HG02642 (cell line): ENCODE measurements at regions not wholly inside any gene's neighbourhood (a gene's known extent, or its start where the extent isn't known, plus 50 kb on each side); places are given as distances from the start of the nearest gene placed in this dataset.
"Not testable (repeated sequence)": the region's sequence is repeated elsewhere in the genome, so short reads cannot be mapped to it uniquely, and the experiment has no call there.

Experiments
- ATAC-seq: cut with Tn5 transposase; IDR thresholded peaks from one replicate; pipeline ENCODE4 v1.9.1; 2021; ENCODE audit warnings: mild to moderate bottlenecking; ENCODE audit not compliant: unreplicated experiment, poor library complexity

DNA sequence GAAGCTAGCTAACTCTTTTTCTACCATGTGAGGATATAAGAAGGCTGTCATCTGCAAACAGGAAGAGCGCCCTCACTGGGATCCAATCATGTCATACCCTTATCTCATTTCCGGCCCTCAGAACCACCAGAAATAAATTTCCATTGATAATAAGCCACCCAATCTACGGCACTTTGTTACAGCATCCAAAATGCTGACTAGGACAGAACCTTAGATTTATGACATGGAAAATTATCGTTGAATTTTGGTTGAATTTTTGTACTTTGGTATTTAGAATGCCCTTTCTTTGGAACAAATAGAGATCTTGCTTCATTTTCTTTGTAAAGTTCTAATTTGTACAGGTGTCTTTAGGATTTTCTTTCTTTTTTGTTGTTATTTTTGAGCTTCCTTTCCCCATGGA, 53.3 kb upstream of the CYLC2 start:
- no peak for ATAC-seq

DNA sequence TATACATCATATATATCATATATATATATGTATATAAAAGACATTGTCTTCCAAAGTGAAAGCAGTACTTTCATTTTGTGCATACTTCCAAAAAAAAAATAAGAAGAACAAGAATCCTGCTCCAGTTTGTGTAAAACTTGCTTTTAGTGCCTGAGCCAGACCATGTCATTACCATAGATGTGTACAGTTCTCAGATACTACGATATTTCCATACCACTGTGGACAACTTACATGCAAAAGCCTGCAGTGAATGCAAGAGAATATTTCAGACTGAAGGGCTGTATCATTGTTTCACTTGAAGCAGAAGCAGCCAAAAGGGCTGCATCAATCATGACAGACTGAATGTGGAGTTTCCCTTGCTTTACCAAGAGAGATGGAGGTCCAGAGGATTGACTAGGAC, 72.6 kb upstream of the CYLC2 start:
- no peak for ATAC-seq

DNA sequence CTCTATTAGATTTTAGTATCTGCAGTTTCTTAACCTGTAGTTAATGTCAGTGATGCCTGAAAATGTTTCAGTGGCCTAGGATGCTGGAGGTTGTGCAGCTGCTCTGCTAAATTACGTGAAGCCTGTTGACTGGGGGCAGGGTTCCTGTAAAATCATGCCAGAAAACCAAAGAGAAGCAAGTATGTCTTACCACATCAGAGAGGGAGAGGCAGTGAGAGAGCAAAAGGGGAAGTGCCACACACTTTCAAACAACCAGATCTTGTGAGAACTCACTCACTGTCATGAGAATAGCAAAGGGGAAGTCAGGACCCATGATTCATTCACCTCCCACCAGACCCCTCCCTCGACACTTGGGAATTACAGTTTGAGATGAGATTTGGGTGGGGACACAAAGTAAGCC, 83.9 kb upstream of the CYLC2 start:
- ATAC-seq, result no peak

DNA sequence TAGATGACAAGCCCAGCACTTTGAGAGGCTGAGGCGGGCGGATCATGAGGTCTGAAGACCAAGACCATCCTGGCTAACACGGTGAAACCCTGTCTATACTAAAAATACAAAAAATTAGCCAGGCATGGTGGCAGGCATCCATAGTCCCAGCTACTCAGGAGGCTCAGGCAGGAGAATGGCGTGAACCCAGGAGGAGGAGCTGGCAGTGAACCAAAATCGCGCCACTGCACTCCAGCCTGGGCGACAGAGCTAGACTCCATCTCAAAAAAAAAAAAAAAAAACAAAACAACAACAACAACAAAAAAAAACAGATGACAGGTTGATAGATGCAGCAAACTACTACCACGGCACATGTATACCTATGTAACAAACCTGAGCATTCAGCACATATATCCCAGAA, 89.3 kb upstream of the CYLC2 start:
- not testable (repeated sequence) for ATAC-seq

DNA sequence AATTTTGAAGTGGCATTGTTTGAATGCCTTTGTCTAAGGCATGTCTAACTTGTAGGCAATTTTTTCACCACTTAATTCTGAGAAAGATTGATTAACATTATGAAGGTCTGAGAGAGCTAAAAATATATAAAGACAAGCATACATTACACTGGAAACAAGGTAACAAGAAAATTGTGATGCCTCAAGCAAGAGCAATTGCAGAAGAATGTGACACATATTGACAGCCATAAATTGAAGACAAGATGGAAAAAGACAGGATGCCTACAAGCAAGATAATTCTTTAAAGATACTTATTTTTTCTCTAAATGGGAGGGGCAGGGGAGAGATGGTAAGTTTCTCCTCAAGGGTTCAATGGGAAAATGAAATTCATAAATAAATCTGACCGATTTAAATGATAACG, 103.1 kb upstream of the CYLC2 start:
- ATAC-seq, result no peak

DNA sequence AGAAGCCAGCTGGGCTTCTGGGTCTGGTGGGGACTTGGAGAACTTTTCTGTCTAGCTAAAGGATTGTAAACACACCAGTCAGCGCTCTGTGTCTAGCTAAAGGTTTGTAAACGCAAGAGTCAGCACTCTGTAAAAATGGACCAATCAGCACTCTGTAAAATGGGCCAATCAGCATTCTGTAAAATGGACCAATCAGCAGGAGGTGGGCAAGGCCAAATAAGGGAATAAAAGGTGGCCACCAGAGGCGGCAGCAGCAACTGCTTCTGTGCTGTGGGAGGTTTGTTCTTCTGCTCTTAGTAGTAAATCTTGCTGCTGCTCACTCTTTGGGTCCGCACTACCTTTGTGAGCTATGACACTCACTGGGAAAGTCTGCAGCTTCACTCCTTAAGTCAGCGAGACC, 106.4 kb upstream of the CYLC2 start:
- ATAC-seq, result not testable (repeated sequence)

DNA sequence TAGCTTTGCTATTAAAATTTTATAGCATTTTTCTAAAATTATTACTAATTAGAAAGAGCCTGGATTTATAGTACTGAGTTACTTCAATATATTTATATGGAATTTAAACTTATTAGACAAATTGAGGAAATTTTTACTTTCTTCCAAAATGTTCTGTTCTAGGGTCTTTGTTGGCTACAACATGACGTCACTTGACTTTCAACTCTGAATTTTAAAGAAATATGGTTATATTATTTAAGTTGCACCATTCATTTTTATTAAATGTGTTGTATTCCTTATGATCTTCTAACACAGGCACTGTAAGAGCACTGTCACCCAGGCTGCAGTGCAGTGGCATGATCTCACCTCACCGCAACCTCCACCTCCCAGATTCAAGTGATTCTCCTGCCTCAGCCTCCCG, 119.4 kb upstream of the CYLC2 start:
- no peak for ATAC-seq

DNA sequence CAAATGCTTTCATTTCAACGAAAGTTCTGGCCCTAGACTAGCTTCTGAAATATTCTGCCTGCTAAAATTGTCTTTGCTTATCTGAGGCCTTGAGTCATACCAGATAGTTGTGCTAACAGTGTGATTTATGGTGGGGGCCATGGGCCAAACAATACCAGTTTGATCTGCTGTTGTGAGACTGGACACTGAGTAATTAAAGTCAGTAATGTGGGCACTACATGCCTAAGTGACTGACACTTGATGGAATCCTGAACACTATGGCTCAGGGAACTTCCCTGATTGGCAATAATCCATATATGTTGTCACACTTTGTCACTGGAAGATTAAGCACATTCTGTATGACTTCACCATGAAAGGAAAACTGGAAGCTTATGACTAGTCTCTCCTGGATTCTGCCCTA, 127.6 kb upstream of the CYLC2 start:
- no peak for ATAC-seq

DNA sequence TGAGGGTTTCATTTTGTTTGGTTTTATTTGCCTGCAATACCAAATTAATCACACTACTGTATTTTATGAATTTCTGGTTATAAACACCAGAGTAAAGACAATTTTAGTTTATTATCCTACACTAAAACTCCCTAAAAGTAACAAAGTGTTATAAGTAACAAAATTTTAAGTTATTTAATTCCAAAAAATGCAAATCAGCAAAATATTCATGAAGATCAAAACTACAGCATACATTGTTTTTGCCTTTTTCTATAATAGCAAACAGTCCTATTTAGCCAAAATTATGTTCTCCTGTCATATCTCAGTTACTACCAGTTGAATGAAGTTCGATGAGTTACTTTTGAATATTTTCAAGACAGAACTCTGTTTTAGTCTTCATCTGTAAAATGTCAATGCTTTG, 132.7 kb upstream of the CYLC2 start:
- no peak for ATAC-seq

DNA sequence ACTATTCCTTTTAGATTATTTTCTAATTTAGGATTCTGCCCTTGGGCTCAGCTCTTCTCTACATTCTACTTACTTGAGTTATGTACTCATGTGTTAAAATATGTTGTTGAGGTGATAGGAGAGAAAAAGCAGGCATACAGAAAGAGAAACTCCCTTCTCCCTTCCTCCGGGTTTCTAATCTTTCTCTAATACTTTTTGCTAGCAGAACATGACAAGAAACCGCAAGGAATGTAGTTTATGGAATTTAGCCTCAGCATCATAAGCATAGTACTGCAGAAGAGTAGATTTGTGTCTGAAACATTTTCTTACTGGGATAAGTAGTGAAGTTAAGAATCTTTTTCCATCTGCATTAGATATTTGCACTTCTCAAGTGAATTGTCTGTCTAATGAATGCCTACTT, 139.5 kb upstream of the CYLC2 start:
- ATAC-seq, result no peak

DNA sequence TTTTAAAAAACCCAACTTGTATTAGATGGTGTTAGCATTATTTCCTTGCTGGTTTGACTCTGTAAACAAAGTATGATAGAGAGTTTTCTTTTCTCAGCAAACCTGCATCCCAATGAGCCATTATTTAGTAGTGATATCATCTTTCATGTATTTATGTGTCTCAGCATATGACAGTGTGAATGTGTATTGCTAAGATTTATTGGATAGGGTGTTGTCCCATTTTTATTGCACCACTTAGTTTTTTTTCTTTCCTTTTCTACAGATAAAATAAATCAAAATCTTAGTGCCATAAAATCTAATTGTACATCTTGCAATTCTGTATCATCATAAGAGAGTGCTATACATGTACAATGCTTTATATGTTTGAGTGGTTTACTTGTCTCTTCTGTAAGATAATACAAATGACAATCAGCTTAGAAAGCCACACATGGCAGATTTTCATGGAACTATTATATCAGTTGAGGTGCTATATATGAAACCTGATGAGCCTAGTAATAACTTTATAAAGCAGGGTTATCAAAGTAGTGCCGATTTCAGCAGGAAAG, 149.2 kb upstream of the CYLC2 start:
- no peak for ATAC-seq

DNA sequence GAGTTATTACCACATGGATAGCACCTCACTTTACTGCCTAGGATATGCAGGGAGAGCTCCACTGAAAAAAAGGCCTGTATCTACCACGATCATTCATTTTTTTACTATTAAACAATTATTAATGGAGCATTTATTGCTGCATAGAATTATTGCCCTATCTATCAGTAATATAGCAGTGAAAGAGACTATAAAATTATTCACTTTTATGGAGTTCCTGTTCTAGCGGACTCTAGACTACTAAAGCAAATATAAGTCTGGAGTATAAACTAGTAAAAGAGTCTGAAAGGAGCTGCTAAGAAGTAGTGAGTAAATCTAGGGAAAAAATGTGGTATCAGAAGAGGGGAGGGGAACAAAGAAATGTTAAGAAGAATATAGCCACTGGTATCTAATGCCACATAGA, 150.4 kb upstream of the CYLC2 start:
- ATAC-seq, result no peak

DNA sequence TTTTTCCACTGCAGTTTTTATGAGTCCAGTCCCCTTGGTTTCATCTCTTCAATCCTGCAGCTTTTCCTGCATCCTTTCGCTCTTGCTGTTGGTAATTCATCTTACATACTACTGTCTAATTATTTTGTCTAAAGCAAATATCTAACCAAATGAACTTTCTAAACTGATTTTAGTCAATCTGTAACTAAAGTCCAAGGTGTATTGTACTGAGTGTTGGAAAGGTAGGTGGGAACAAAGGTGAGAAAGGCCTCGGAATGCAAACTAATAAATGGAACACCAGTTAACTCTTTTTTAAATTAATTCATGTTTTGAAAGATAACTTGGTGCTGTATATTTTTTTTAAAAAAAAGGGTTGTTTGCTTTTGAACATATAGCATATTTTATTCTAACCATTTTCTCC, 152.7 kb upstream of the CYLC2 start:
- no peak for ATAC-seq

DNA sequence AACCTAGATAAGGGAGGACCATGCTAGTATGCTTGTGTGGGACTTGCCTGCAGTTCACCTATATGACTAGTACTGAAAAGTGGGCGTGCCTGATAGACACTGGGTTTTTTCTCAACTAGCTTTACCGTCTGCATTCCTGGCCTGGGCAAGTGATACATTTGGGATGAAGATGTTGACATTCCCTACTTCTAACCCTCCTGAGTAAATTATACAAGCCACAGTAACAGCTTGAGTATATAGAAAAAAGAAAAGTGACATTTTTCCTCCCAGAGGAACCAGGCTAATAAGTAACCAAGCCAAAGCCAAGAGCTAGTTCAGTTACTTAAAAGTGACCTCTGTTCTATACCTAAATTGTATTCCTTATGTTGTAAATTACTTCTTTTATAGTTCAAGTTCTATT, 153.8 kb upstream of the CYLC2 start:
- no peak for ATAC-seq

DNA sequence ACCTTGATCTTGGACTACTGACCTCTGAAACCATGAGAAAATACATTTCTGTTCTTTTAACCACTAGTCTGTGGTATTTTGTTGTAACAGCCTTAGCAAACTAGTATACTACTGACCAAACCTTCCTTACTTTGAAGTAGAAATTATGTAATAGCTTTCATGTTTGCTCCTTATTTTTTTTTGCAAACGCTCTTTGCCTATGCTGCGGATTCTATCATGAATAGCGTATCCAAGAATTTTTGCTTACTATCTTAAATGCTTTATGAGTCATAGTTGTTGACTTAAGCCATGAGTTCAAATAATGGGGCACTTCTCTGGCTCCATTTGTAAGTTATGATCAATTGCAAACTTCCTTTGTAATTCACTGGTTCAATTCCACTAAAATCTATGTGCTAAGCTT, 154.8 kb upstream of the CYLC2 start:
- no peak for ATAC-seq

DNA sequence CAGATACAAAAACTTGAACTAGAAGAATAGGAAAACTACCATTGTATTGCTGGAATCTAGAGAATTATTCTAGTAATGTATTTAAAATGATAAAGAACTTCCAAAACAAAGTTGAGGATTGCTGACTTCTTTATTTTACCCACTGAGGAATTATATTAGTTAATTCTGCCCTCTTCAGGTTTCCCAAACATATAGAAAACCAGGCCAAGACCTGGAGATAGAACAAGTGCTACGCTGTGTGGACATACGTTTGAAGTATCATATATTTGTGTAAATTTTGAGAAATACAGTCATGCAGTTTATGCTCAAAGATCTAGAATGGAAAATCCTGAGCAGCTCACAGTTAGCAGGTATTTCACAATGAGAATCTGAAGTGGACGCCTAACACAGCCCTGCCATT, 162.3 kb upstream of the CYLC2 start:
- ATAC-seq, result no peak

DNA sequence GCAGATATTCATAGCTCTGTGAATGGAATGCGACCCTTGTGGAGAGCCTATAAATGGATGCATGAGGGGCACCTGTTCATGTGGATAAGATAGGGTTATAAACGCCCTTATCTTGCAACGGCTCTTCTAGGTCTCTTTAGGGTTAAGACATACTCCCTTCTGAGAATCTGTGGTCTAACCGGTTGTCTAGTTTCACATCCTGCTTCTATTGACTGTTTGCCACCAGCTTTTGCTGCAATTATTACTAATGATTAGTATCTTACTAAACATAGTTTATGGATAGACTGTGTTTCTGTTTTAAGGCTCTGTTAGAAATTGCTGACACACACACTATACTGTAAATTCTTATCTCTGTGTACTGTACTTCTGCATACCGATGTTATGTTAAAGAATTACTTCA, 198.9 kb upstream of the CYLC2 start:
- ATAC-seq, result no peak

DNA sequence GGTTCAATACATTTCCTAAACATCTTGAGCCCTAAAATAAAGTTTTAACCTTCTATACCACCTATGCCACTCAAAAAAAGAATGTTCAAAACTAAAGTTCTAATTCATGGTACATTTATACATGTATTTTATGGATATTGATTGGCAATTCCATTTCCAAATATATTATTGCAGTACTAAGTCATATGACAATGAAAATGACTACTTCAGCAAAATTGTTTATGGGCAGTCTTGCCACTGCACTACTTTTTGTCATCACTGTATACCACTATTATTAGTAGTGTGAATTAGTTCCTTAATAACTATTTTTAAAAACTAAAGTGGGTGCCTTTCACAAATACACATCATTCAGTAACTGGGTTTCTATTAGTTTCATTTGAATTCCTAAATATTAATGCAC, 199.6 kb upstream of the CYLC2 start:
- ATAC-seq, result no peak

DNA sequence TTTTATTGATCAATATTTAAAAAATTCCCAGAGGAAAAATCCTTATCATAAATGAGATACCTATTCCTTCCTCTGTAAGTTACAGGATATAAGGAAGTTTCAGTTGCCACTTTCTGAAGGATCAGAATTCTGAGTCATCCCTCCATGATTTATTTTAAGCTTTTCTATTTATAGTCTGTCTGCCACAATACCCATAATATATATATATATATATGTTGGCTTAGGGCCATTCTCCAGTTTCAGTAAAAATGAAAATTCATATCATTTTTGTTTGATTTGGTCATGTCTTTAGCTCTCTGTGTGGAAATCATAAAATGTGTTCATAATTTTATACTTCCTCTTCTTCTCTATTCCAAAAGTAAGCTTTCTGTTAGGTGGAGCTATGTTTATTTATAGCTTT, 215.8 kb upstream of the CYLC2 start:
- ATAC-seq, result no peak

DNA sequence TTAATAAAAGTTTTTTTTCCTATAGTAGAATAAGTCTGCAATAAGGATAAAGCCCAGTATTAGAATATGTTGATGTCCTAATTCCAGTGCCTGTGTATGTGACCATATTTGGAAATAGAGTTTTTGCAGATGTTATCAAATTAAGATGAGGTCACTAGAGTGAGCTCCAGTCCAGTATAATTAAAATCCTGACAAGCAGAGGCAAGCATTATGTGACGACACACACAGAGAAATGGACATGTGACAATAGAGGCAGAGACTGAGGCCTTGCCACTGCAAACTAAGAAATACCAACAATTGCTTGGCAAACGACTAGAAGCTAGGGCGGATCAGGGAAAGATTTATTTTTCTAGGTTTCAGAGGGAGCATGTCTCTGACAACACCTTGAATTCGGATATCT, 216.4 kb upstream of the CYLC2 start:
- ATAC-seq, result no peak

DNA sequence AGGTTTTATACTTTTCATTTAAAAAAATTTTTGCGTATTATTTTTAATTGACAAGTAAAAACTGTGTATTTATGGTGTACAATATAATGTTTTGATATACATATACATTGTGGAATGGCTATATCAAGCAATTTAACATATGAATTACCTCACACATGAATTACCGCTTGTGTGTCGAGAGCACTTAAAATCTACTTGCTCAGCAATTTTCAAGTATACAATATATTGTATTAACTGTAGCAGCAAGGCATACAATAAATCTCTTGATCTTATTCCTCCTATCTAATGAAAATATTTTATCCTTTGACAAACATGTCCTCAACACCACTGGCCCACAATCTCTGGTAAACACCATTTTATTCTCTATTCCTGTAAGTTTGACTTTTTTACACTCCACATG, 224.4 kb upstream of the CYLC2 start:
- ATAC-seq, result no peak

DNA sequence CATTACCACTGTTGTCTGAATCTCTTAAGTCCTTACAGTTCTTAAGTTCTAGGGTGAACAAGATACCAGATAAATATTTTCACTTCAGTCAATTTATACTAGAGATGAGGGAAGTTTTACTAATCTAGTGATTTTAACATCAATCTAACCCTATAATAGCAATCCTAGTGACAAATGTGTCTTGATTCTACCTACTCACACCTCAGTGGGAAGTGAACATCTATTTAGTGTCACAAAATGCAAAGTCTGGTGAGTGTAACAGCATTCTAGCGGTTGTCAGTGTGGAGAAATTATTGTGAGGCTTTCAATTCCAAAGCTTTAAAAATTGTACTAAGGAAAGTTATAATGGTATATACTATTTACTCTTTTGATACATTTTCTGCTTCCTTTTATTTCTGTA, 225.8 kb upstream of the CYLC2 start:
- no peak for ATAC-seq

DNA sequence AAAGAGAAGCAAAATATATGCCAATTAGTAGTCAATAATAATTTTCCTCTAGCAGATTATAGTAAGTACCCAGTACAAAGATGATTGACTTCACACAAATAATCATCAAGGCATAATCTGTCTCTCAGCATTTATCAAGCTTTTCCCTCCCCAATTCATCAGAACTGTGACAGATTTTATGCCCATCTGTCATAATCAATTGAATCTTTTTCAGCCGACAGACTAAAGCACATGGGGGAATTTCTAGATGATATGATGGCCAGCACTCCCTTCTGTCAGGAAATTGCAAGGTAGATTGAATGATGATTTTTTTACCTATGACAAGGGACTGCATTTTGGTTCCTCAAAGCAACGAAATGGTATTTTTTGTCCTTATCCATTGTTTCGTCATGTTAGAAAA, 227.1 kb upstream of the CYLC2 start:
- ATAC-seq, result no peak
